IMR-90 (cell line): ENCODE measurements at regions not wholly inside any gene's neighbourhood (a gene's known extent, or its start where the extent isn't known, plus 50 kb on each side); places are given as distances from the start of the nearest gene placed in this dataset.

Source experiments
- ATAC-seq: fragments of 200-7000 bp; cut with Tn5 transposase; 2 replicates; pipeline ENCODE4 v1.9.1; 2020; ENCODE audit warnings: low read depth, mild to moderate bottlenecking, moderate library complexity
- BruUV-seq: library from RNA; stranded (reverse); fragments of 400-500 nt; replicated peaks from 2 replicates; lab custom pipeline; 2021; lab: Mats Ljungman, UMichigan
- CTCF ChIA-PET: fragments of 300-600 bp; formaldehyde crosslinking; extraction: SDS; loops from one replicate; lab custom pipeline; 2021; ENCODE audit warnings: antibody characterized with exemption; lab: Yijun Ruan, JAX
- POLR2A ChIA-PET: fragments of 300-600 bp; sonication (Branson Sonifier 250); formaldehyde crosslinking; loops from one replicate; lab custom pipeline; 2022; ENCODE audit warnings: antibody characterized with exemption; ENCODE audit not compliant: unreplicated experiment; lab: Charles Lee
- DNase-seq: peaks from one replicate; pipeline ENCODE4 v3.0.0; 2013
- H2AFZ ChIP-seq: replicated peaks from 2 replicates; pipeline ENCODE3; 2013; ENCODE audit warnings: low read length, mild to moderate bottlenecking; ENCODE audit not compliant: poor library complexity
- H2AK5ac ChIP-seq: 2 replicates; pipeline ENCODE4 v1.6.1; 2013; ENCODE audit warnings: low read depth, low read length, inconsistent platforms
- H2AK9ac ChIP-seq: replicated peaks from 2 replicates; pipeline ENCODE3; 2013; ENCODE audit warnings: mild to moderate bottlenecking, low read depth, low read length, moderate library complexity; ENCODE audit not compliant: poor library complexity
- H2BK120ac ChIP-seq: 2 replicates; pipeline ENCODE4 v1.6.1; 2013; ENCODE audit warnings: low read depth, low read length, inconsistent platforms
- H2BK15ac ChIP-seq: 3 replicates; pipeline ENCODE4 v1.6.1; 2013; ENCODE audit warnings: low read depth, low read length, inconsistent platforms
- H2BK20ac ChIP-seq: 2 replicates; pipeline ENCODE4 v1.6.1; 2013; ENCODE audit warnings: low read depth, mild to moderate bottlenecking, inconsistent platforms, low read length, moderate library complexity
- H2BK5ac ChIP-seq: 2 replicates; pipeline ENCODE4 v1.6.1; 2013; ENCODE audit warnings: mild to moderate bottlenecking, low read depth, low read length, inconsistent platforms; ENCODE audit not compliant: poor library complexity, severe bottlenecking
- H3K14ac ChIP-seq: replicated peaks from 2 replicates; pipeline ENCODE4 v1.6.1; 2013; ENCODE audit warnings: low read depth, low read length, inconsistent platforms
- H3K18ac ChIP-seq: 2 replicates; pipeline ENCODE4 v1.6.1; 2013; ENCODE audit warnings: low read depth, low read length, control low read depth
- H3K23ac ChIP-seq: 2 replicates; pipeline ENCODE4 v1.6.1; 2013; ENCODE audit warnings: low read depth, low read length, inconsistent platforms
- H3K27ac ChIP-seq: 2 replicates; pipeline ENCODE4 v1.5.1; 2013; ENCODE audit warnings: mild to moderate bottlenecking, control low read depth, low read length; ENCODE audit not compliant: insufficient read depth
- H3K27me3 ChIP-seq: 2 replicates; pipeline ENCODE4 v1.6.1; 2013; ENCODE audit warnings: low read length; ENCODE audit not compliant: control insufficient read depth, insufficient read depth
- H3K36me3 ChIP-seq: 2 replicates; pipeline ENCODE4 v1.6.1; 2013; ENCODE audit warnings: low read length, mixed read lengths; ENCODE audit not compliant: control insufficient read depth, insufficient read depth
- H3K4ac ChIP-seq: 2 replicates; pipeline ENCODE4 v1.6.1; 2013; ENCODE audit warnings: low read depth, low read length, inconsistent platforms
- H3K4me1 ChIP-seq: 2 replicates; pipeline ENCODE4 v1.6.1; 2013; ENCODE audit warnings: low read length, mixed read lengths; ENCODE audit not compliant: control insufficient read depth, insufficient read depth
- H3K4me2 ChIP-seq: 2 replicates; pipeline ENCODE4 v1.6.1; 2013; ENCODE audit warnings: low read depth, mild to moderate bottlenecking, control low read depth, low read length, moderate library complexity
- H3K4me3 ChIP-seq: 2 replicates; pipeline ENCODE4 v1.5.1; 2013; ENCODE audit warnings: low read depth, mild to moderate bottlenecking, control low read depth, low read length, moderate library complexity; ENCODE audit not compliant: insufficient read depth
- H3K56ac ChIP-seq: 2 replicates; pipeline ENCODE4 v1.6.1; 2013; ENCODE audit warnings: low read length, inconsistent platforms; ENCODE audit not compliant: insufficient read depth; ENCODE audit errors: extremely low read depth
- H3K79me1 ChIP-seq, 2 experiments: 2 replicates each; pipeline ENCODE4 v1.6.1; 2013; ENCODE audit warnings: low read length in 2 of 2, inconsistent platforms in 1 of 2, low read depth in 1 of 2
- H3K9ac ChIP-seq: 2 replicates; pipeline ENCODE4 v1.6.1; 2013; ENCODE audit warnings: low read depth, low read length, control low read depth
- H3K9me1 ChIP-seq: 2 replicates; pipeline ENCODE4 v1.6.1; 2013; ENCODE audit warnings: low read length, inconsistent platforms; ENCODE audit not compliant: insufficient read depth
- H3K9me3 ChIP-seq: 2 replicates; pipeline ENCODE4 v1.6.1; 2013; ENCODE audit warnings: low read length; ENCODE audit not compliant: control insufficient read depth, insufficient read depth
- H4K20me1 ChIP-seq: 2 replicates; pipeline ENCODE4 v1.6.1; 2013; ENCODE audit warnings: low read length, inconsistent platforms; ENCODE audit not compliant: insufficient read depth
- H4K5ac ChIP-seq: 2 replicates; pipeline ENCODE4 v1.6.1; 2013; ENCODE audit warnings: mild to moderate bottlenecking, low read depth, low read length, control low read depth
- H4K8ac ChIP-seq, 2 experiments: 2 replicates each; pipeline ENCODE4 v1.6.1; 2013; ENCODE audit warnings: low read depth in 2 of 2, low read length in 2 of 2, control low read depth in 1 of 2, inconsistent platforms in 1 of 2
- H4K91ac ChIP-seq: 2 replicates; pipeline ENCODE4 v1.6.1; 2013; ENCODE audit warnings: low read depth, low read length, inconsistent platforms; ENCODE audit not compliant: insufficient read depth
- whole genome bisulfite sequencing, 2 experiments: methylation state at CpG; one replicate each; pipeline versions ENCODE4 v1.1.5 to v1.1.7; 2013; ENCODE audit warnings: missing lambda C conversion rate in 2 of 2; ENCODE audit not compliant: insufficient read length in 1 of 2; ENCODE audit errors: extremely low coverage in 2 of 2; 5-methylcytosine and 5-hydroxymethylcytosine counted together
- dilution Hi-C: fragments of 300-500 bp; cut with HindIII; formaldehyde crosslinking; loops from one replicate; pipeline ENCODE4 v1.14.3; 2018; ENCODE audit warnings: low sequenced_read_pairs; ENCODE audit not compliant: unreplicated experiment
- in situ Hi-C: fragments of 300-500 bp; cut with MboI; formaldehyde crosslinking; loops from 3 replicates; pipeline ENCODE4 v1.14.3; 2019; ENCODE audit warnings: low sequenced_read_pairs, inconsistent platforms, mixed read lengths
- intact Hi-C: fragments of 100-400 bp; cut with micrococcal nuclease; formaldehyde crosslinking; loops from 2 replicates; pipeline ENCODE4 v1.10.0; 2022
- TF ChIP-seq, protein P1 (sequence below): fragments of 150-350 bp; IDR thresholded peaks from 2 replicates; pipeline ENCODE4 v1.6.1; 2017; ENCODE audit warnings: mild to moderate bottlenecking, antibody characterized with exemption, low read length, low read depth
- TF ChIP-seq, protein P2 (sequence below): conservative IDR thresholded peaks from 2 replicates; pipeline ENCODE4 v1.5.1; 2012; ENCODE audit warnings: mild to moderate bottlenecking, low read depth, low read length, improper control_type of control experiment

DNA sequence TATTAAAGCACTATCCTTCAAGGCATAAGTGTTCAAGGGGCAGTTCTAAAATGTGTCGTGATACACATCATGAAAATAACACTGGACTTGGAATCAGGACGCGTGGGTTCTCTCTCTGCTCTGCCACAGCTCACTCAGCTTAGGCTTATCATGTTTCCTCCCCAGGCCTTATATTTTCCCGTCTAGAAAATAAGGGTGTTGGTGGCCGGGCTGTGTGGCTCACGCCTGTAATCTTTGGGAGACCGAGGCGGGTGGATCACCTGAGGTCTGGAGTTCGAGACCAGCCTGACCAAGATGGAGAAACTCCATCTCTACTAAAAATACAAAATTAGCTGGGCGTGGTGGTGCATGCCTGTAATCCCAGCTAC lies 223.0 kb downstream of the OPA1 start:
- Histone ChIP-seq H3K56ac (no peak overlapping the region), H4K8ac (no peak overlapping the region), H3K79me1 (no peaks in the 10 kb centered on the region), H3K27me3 (peaks cover 51% of the 10 kb centered on the region), H3K23ac (no peak overlapping the region), H3K4me1 (no peaks in the 10 kb centered on the region), H3K27ac (no peak overlapping the region), H4K91ac (no peak overlapping the region), H3K4me2 (no peak overlapping the region), H4K5ac (no peak overlapping the region), H2BK15ac (no peak overlapping the region), H2BK5ac (no peak overlapping the region), H3K18ac (no peak overlapping the region), H3K36me3 (no peaks in the 10 kb centered on the region), H3K9ac (no peak overlapping the region), H3K4ac (no peak overlapping the region), H2AFZ (no peak overlapping the region), H2BK20ac (no peak overlapping the region), H3K9me3 (no peaks in the 10 kb centered on the region), H2BK120ac (no peak overlapping the region), H3K14ac (no peak overlapping the region), H3K9me1 (no peaks in the 10 kb centered on the region), H4K20me1 (no peaks in the 10 kb centered on the region), H2AK9ac (no peak overlapping the region), H2AK5ac (no peak overlapping the region), H3K4me3 (no peak overlapping the region)
- TF ChIP-seq, protein P1, sequence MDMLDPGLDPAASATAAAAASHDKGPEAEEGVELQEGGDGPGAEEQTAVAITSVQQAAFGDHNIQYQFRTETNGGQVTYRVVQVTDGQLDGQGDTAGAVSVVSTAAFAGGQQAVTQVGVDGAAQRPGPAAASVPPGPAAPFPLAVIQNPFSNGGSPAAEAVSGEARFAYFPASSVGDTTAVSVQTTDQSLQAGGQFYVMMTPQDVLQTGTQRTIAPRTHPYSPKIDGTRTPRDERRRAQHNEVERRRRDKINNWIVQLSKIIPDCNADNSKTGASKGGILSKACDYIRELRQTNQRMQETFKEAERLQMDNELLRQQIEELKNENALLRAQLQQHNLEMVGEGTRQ, result no peak
- TF ChIP-seq, protein P2, sequence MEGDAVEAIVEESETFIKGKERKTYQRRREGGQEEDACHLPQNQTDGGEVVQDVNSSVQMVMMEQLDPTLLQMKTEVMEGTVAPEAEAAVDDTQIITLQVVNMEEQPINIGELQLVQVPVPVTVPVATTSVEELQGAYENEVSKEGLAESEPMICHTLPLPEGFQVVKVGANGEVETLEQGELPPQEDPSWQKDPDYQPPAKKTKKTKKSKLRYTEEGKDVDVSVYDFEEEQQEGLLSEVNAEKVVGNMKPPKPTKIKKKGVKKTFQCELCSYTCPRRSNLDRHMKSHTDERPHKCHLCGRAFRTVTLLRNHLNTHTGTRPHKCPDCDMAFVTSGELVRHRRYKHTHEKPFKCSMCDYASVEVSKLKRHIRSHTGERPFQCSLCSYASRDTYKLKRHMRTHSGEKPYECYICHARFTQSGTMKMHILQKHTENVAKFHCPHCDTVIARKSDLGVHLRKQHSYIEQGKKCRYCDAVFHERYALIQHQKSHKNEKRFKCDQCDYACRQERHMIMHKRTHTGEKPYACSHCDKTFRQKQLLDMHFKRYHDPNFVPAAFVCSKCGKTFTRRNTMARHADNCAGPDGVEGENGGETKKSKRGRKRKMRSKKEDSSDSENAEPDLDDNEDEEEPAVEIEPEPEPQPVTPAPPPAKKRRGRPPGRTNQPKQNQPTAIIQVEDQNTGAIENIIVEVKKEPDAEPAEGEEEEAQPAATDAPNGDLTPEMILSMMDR, result no peak
- dilution Hi-C loops, result no loop called here
- ATAC-seq (no peak), DNase-seq (no peak)
- in situ Hi-C loops, result no loop called here
- ChIA-PET POLR2A (no interaction called here), CTCF (no interaction called here)
- no TSS peak for BruUV-seq
- intact Hi-C loops, result no loop called here
- WGBS, 2 experiments, result no CpG with 5 or more reads among the region's 10 CpGs
